HEK293 (cell line): ENCODE measurements at regions not wholly inside any gene's neighbourhood (a gene's known extent, or its start where the extent isn't known, plus 50 kb on each side); places are given as distances from the start of the nearest gene placed in this dataset.

Source experiments
- CTCF ChIA-PET: fragments of 350-600 bp; formaldehyde crosslinking; extraction: SDS; loops from one replicate; lab custom pipeline; 2021; ENCODE audit warnings: antibody characterized with exemption; lab: Yijun Ruan, JAX
- POLR2A ChIA-PET: fragments of 300-600 bp; formaldehyde crosslinking; extraction: SDS; loops from one replicate; lab custom pipeline; 2020; ENCODE audit warnings: antibody characterized with exemption, inconsistent platforms; lab: Yijun Ruan, JAX
- H3K27ac ChIP-seq: fragments of 200-500 bp; sonication (Bioruptor generic); 2 replicates; pipeline ENCODE4 v1.5.1; 2014; ENCODE audit warnings: low read depth, low read length, control low read depth, inconsistent platforms; ENCODE audit errors: extremely low read depth
- H3K36me3 ChIP-seq, 2 experiments: fragments of 200-500 bp in 1 of 2; sonication (Bioruptor generic) in 1 of 2; 1 replicate in 1 of 2; 2 replicates in 1 of 2; pipeline ENCODE4 v1.5.1; 2014 to 2017; ENCODE audit warnings: inconsistent platforms in 2 of 2, low read length in 2 of 2; ENCODE audit not compliant: control insufficient read depth in 2 of 2, insufficient read depth in 1 of 2
- H3K4me1 ChIP-seq: fragments of 200-500 bp; sonication (Bioruptor generic); 2 replicates; pipeline ENCODE4 v1.5.1; 2014; ENCODE audit warnings: mild to moderate bottlenecking, low read length, inconsistent platforms; ENCODE audit not compliant: control insufficient read depth, insufficient read depth
- H3K4me3 ChIP-seq: 2 replicates; pipeline ENCODE4 v1.5.1; 2011; ENCODE audit warnings: low read depth, mild to moderate bottlenecking, control low read depth, low read length, moderate library complexity
- H3K9me3 ChIP-seq: fragments of 200-500 bp; sonication (Bioruptor generic); 2 replicates; pipeline ENCODE4 v1.5.1; 2014; ENCODE audit warnings: low read depth, low read length, inconsistent platforms; ENCODE audit not compliant: control insufficient read depth, insufficient read depth
- PRDM1 ChIP-seq: fragments of 450-650 bp; formaldehyde crosslinking; IDR thresholded peaks from 2 replicates; pipeline ENCODE4; 2016; ENCODE audit warnings: missing biosample characterization, missing genetic modification characterization
- ZNF202 ChIP-seq: fragments of 450-650 bp; formaldehyde crosslinking; IDR thresholded peaks from 2 replicates; pipeline ENCODE4 v1.5.1; 2016; ENCODE audit warnings: missing biosample characterization, missing genetic modification characterization, borderline replicate concordance
- ZNF239 ChIP-seq: fragments of 450-650 bp; formaldehyde crosslinking; IDR thresholded peaks from 2 replicates; pipeline ENCODE4 v1.5.1; 2016; ENCODE audit warnings: missing biosample characterization, missing genetic modification characterization
- ZNF596 ChIP-seq: fragments of 450-650 bp; IDR thresholded peaks from 2 replicates; pipeline ENCODE4 v1.5.0; 2018; ENCODE audit warnings: missing biosample characterization, mild to moderate bottlenecking, missing genetic modification characterization, moderate library complexity
- ZNF843 ChIP-seq: fragments of 450-650 bp; formaldehyde crosslinking; IDR thresholded peaks from 2 replicates; pipeline ENCODE4 v1.5.1; 2016; ENCODE audit warnings: missing biosample characterization, missing genetic modification characterization
- TF ChIP-seq, protein P1 (sequence below): fragments of 450-650 bp; formaldehyde crosslinking; IDR thresholded peaks from 2 replicates; pipeline ENCODE4 v1.5.1; 2016; ENCODE audit warnings: missing biosample characterization, missing genetic modification characterization
- TF ChIP-seq, protein P2 (sequence below): fragments of 450-650 bp; formaldehyde crosslinking; IDR thresholded peaks from 2 replicates; pipeline ENCODE4 v1.5.1; 2016; ENCODE audit warnings: missing biosample characterization, missing genetic modification characterization
- TF ChIP-seq, protein P3 (sequence below): fragments of 450-650 bp; formaldehyde crosslinking; IDR thresholded peaks from 2 replicates; pipeline ENCODE4 v1.5.1; 2016; ENCODE audit warnings: missing biosample characterization, missing genetic modification characterization
- TF ChIP-seq, protein P4 (sequence below): fragments of 450-650 bp; formaldehyde crosslinking; IDR thresholded peaks from 2 replicates; pipeline ENCODE4 v1.5.1; 2016; ENCODE audit warnings: missing biosample characterization, missing genetic modification characterization
- TF ChIP-seq, protein P5 (sequence below): fragments of 450-650 bp; formaldehyde crosslinking; IDR thresholded peaks from 2 replicates; pipeline ENCODE4 v1.5.1; 2016; ENCODE audit warnings: missing biosample characterization, missing genetic modification characterization, low read depth
- TF ChIP-seq, protein P6 (sequence below): fragments of 450-650 bp; formaldehyde crosslinking; IDR thresholded peaks from 2 replicates; pipeline ENCODE4 v1.5.1; 2016; ENCODE audit warnings: missing biosample characterization, missing genetic modification characterization
- TF ChIP-seq, protein P7 (sequence below): fragments of 450-650 bp; formaldehyde crosslinking; IDR thresholded peaks from 2 replicates; pipeline ENCODE4 v1.5.1; 2016; ENCODE audit warnings: missing biosample characterization, missing genetic modification characterization

DNA sequence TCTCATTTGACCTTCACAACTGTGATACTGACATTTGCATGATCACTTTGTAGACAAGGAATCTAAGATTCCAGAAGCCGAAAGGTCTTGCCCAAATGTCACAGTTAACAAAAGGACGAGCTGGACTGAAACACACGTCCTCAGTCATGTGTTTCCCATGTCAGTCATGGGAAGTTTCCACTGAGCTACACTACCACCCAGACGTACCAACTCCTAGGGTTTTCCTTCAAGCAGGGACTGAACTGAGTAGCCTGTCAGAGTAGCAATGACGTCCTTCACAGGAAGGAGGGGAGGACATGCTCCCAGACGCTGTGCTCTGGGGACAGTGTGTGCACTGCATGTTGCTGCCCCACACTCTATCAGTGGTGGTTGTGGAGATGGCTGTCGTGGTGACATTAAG, 215.8 kb upstream of the SMLR1 start:
- POLR2A ChIA-PET: no interaction called here
- Histone ChIP-seq H3K9me3 (no peaks in the 10 kb centered on the region), H3K36me3 (no peaks in the 10 kb centered on the region), H3K4me1 (no peaks in the 10 kb centered on the region), H3K27ac (no peak overlapping the region), H3K4me3 (no peak overlapping the region)
- CTCF ChIA-PET: interaction anchor here (0.6 kb wide), 1 partner anchor 567 kb away, joined by 4 read pairs; no protein-coding TSS in a partner anchor
- no peak for TF ChIP-seq ZNF596 (tag by site-specific recombination)

DNA sequence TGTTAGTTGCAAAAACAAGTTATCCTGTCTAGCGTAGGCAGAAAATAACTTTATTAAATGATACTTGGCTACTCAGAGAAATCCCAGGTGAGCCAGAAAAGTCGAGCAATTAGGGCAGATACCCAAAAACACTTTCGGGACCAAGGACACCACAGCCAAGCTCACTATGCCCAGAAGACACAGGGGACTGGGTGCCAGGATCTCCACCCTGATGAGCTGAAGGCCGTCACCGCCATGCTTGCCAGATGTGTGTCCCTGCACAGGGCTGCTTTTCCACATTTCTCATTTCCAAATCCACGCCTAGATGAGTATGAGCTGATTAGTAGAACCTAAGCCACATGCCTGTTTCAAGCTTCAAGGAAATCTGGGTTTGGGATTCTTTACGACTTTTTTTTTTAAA, 214.0 kb upstream of the SMLR1 start:
- ChIA-PET CTCF (no interaction called here), POLR2A (no interaction called here)
- H3K4me1 ChIP-seq: peaks cover 7% of the 10 kb centered on the region

DNA sequence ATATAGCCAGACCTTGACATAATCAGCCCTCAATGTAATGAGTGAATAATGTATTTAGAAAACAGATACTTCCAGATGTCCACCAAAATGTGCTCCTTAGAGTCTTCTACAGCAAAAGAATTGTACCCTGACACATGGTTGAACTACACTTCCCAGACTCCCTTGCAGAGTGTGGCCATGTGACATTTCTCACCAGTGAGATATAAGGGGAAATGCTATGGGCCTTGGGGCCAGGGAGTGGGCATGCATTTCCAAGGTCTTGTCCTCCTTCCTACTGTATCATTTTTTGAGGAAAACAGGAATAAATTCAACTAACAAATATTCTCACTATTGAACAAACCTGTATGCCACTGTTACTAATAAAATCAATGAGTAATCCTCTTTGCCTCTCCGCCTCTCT, 211.4 kb upstream of the SMLR1 start:
- no peak overlapping the region for H3K27ac ChIP-seq
- no peaks in the 10 kb centered on the region for H3K36me3 ChIP-seq
- POLR2A ChIA-PET: no interaction called here
- peaks cover 15% of the 10 kb centered on the region for H3K4me1 ChIP-seq
- CTCF ChIA-PET: no interaction called here
- TF ChIP-seq, protein P1, sequence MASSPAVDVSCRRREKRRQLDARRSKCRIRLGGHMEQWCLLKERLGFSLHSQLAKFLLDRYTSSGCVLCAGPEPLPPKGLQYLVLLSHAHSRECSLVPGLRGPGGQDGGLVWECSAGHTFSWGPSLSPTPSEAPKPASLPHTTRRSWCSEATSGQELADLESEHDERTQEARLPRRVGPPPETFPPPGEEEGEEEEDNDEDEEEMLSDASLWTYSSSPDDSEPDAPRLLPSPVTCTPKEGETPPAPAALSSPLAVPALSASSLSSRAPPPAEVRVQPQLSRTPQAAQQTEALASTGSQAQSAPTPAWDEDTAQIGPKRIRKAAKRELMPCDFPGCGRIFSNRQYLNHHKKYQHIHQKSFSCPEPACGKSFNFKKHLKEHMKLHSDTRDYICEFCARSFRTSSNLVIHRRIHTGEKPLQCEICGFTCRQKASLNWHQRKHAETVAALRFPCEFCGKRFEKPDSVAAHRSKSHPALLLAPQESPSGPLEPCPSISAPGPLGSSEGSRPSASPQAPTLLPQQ: no peak
- TF ChIP-seq, protein P2, sequence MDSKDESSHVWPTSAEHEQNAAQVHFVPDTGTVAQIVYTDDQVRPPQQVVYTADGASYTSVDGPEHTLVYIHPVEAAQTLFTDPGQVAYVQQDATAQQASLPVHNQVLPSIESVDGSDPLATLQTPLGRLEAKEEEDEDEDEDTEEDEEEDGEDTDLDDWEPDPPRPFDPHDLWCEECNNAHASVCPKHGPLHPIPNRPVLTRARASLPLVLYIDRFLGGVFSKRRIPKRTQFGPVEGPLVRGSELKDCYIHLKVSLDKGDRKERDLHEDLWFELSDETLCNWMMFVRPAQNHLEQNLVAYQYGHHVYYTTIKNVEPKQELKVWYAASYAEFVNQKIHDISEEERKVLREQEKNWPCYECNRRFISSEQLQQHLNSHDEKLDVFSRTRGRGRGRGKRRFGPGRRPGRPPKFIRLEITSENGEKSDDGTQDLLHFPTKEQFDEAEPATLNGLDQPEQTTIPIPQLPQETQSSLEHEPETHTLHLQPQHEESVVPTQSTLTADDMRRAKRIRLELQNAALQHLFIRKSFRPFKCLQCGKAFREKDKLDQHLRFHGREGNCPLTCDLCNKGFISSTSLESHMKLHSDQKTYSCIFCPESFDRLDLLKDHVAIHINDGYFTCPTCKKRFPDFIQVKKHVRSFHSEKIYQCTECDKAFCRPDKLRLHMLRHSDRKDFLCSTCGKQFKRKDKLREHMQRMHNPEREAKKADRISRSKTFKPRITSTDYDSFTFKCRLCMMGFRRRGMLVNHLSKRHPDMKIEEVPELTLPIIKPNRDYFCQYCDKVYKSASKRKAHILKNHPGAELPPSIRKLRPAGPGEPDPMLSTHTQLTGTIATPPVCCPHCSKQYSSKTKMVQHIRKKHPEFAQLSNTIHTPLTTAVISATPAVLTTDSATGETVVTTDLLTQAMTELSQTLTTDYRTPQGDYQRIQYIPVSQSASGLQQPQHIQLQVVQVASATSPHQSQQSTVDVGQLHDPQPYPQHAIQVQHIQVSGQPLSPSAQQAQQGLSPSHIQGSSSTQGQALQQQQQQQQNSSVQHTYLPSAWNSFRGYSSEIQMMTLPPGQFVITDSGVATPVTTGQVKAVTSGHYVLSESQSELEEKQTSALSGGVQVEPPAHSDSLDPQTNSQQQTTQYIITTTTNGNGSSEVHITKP (tag by site-specific recombination): peak; percentile 85
- TF ChIP-seq, all 188 proteins: peak for 1
- H3K9me3 ChIP-seq: no peaks in the 10 kb centered on the region
- H3K4me3 ChIP-seq: no peak overlapping the region

More for the DNA sequence above, 214.0 kb upstream of the SMLR1 start:
- H3K27ac ChIP-seq: no peak overlapping the region
- H3K4me3 ChIP-seq: no peak overlapping the region
- no peaks in the 10 kb centered on the region for H3K36me3 ChIP-seq
- TF ChIP-seq, protein P3, sequence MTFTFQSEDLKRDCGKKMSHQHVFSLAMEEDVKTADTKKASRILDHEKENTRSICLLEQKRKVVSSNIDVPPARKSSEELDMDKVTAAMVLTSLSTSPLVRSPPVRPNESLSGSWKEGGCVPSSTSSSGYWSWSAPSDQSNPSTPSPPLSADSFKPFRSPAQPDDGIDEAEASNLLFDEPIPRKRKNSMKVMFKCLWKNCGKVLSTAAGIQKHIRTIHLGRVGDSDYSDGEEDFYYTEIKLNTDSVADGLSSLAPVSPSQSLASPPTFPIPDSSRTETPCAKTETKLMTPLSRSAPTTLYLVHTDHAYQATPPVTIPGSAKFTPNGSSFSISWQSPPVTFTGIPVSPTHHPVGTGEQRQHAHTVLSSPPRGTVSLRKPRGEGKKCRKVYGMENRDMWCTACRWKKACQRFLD (tag by site-specific recombination): no peak
- no peak for TF ChIP-seq PRDM1 (tag by site-specific recombination)
- no peaks in the 10 kb centered on the region for H3K9me3 ChIP-seq

DNA sequence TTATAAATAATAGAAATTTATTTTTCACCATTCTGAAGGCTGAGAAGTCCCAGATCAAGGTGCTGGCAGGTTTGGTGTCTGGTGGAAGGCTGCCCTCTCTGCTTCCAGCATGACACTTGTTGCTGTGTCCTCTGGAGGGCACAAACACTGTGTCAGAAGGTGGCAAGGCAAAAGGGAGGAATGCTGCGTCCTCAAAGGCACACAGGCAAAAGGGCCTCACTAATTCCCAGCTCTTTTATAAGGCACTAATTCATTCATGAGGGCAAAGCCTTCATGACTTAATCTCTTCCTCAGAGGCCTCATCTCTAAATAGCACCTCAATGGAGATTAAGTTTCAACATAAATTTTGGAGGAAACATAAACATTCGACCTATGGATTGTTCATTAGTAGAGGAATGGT, 209.5 kb upstream of the SMLR1 start:
- ChIA-PET POLR2A (no interaction called here), CTCF (no interaction called here)
- Histone ChIP-seq H3K4me1 (peaks cover 15% of the 10 kb centered on the region), H3K27ac (no peak overlapping the region), H3K9me3 (no peaks in the 10 kb centered on the region), H3K4me3 (no peak overlapping the region), H3K36me3 (no peaks in the 10 kb centered on the region)
- TF ChIP-seq ZNF202 (tag by site-specific recombination) (no peak), ZNF239 (no peak), ZNF843 (tag by site-specific recombination) (peak; percentile 59)
- TF ChIP-seq, protein P4, sequence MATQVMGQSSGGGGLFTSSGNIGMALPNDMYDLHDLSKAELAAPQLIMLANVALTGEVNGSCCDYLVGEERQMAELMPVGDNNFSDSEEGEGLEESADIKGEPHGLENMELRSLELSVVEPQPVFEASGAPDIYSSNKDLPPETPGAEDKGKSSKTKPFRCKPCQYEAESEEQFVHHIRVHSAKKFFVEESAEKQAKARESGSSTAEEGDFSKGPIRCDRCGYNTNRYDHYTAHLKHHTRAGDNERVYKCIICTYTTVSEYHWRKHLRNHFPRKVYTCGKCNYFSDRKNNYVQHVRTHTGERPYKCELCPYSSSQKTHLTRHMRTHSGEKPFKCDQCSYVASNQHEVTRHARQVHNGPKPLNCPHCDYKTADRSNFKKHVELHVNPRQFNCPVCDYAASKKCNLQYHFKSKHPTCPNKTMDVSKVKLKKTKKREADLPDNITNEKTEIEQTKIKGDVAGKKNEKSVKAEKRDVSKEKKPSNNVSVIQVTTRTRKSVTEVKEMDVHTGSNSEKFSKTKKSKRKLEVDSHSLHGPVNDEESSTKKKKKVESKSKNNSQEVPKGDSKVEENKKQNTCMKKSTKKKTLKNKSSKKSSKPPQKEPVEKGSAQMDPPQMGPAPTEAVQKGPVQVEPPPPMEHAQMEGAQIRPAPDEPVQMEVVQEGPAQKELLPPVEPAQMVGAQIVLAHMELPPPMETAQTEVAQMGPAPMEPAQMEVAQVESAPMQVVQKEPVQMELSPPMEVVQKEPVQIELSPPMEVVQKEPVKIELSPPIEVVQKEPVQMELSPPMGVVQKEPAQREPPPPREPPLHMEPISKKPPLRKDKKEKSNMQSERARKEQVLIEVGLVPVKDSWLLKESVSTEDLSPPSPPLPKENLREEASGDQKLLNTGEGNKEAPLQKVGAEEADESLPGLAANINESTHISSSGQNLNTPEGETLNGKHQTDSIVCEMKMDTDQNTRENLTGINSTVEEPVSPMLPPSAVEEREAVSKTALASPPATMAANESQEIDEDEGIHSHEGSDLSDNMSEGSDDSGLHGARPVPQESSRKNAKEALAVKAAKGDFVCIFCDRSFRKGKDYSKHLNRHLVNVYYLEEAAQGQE (tag by site-specific recombination): no peak
- TF ChIP-seq, protein P5, sequence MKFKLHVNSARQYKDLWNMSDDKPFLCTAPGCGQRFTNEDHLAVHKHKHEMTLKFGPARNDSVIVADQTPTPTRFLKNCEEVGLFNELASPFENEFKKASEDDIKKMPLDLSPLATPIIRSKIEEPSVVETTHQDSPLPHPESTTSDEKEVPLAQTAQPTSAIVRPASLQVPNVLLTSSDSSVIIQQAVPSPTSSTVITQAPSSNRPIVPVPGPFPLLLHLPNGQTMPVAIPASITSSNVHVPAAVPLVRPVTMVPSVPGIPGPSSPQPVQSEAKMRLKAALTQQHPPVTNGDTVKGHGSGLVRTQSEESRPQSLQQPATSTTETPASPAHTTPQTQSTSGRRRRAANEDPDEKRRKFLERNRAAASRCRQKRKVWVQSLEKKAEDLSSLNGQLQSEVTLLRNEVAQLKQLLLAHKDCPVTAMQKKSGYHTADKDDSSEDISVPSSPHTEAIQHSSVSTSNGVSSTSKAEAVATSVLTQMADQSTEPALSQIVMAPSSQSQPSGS (tag by site-specific recombination): no peak
- TF ChIP-seq, protein P6, sequence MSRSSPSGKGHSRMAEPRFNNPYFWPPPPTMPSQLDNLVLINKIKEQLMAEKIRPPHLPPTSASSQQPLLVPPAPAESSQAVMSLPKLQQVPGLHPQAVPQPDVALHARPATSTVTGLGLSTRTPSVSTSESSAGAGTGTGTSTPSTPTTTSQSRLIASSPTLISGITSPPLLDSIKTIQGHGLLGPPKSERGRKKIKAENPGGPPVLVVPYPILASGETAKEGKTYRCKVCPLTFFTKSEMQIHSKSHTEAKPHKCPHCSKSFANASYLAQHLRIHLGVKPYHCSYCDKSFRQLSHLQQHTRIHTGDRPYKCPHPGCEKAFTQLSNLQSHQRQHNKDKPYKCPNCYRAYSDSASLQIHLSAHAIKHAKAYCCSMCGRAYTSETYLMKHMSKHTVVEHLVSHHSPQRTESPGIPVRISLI (tag by site-specific recombination): no peak
- TF ChIP-seq, protein P7, sequence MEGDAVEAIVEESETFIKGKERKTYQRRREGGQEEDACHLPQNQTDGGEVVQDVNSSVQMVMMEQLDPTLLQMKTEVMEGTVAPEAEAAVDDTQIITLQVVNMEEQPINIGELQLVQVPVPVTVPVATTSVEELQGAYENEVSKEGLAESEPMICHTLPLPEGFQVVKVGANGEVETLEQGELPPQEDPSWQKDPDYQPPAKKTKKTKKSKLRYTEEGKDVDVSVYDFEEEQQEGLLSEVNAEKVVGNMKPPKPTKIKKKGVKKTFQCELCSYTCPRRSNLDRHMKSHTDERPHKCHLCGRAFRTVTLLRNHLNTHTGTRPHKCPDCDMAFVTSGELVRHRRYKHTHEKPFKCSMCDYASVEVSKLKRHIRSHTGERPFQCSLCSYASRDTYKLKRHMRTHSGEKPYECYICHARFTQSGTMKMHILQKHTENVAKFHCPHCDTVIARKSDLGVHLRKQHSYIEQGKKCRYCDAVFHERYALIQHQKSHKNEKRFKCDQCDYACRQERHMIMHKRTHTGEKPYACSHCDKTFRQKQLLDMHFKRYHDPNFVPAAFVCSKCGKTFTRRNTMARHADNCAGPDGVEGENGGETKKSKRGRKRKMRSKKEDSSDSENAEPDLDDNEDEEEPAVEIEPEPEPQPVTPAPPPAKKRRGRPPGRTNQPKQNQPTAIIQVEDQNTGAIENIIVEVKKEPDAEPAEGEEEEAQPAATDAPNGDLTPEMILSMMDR (tag by site-specific recombination): 0 out of 2 replicates have a peak, but pooled peaks have one; percentile 14
